HCT116 (cell line): ENCODE measurements at regions not wholly inside any gene's neighbourhood (a gene's known extent, or its start where the extent isn't known, plus 50 kb on each side); places are given as distances from the start of the nearest gene placed in this dataset.

ENCODE experiments used
- ATAC-seq: fragments of 200-7000 bp; cut with Tn5 transposase; 2 replicates; pipeline ENCODE4 v1.9.1; 2020; ENCODE audit warnings: mild to moderate bottlenecking, moderate library complexity
- BruUV-seq: library from RNA; stranded (reverse); fragments of 400-500 nt; replicated peaks from 2 replicates; lab custom pipeline; 2021; lab: Mats Ljungman, UMichigan
- CTCF ChIA-PET: fragments of 300-600 bp; sonication (Branson Sonifier 250); formaldehyde crosslinking; loops from one replicate; lab custom pipeline; 2021; ENCODE audit warnings: antibody characterized with exemption; lab: Charles Lee
- POLR2A ChIA-PET: fragments of 300-600, 350-600 bp; sonication (Branson Sonifier 250); formaldehyde crosslinking; loops from one replicate; lab custom pipeline; 2021; ENCODE audit warnings: antibody characterized with exemption; lab: Charles Lee
- RAD21 ChIA-PET, 2 experiments: fragments of 300-600 bp; sonication (Branson Sonifier 250); formaldehyde crosslinking; loops; one replicate each; lab custom pipeline; 2023; ENCODE audit warnings: low total read pairs in 2 of 2; ENCODE audit not compliant: uncharacterized antibody in 2 of 2, unreplicated experiment in 2 of 2, low non-redundant PET in 1 of 2; lab: Charles Lee
- DNase-seq: peaks from one replicate; pipeline ENCODE4 v3.0.0-alpha.2; 2010; ENCODE audit warnings: low read depth, low spot score
- H2AFZ ChIP-seq: fragments of 200-600 bp; shearing (Covaris generic), sonication (generic); 2 replicates; pipeline ENCODE4 v1.6.1; 2017; ENCODE audit warnings: low read depth, mixed run types, mixed read lengths, antibody characterized with exemption, low read length; ENCODE audit not compliant: poor library complexity, severe bottlenecking
- H3K27ac ChIP-seq: 2 replicates; pipeline ENCODE4 v1.5.1; 2012; ENCODE audit warnings: low read depth, low read length
- H3K27me3 ChIP-seq: fragments of 200-600 bp; sonication (generic); 2 replicates; pipeline ENCODE4 v1.6.1; 2016; ENCODE audit warnings: mixed run types, low read length, mixed read lengths; ENCODE audit not compliant: insufficient read depth
- H3K36me3 ChIP-seq, 2 experiments: fragments of 200-500 bp in 1 of 2; fragments of 200-600 bp in 1 of 2; sonication (Bioruptor generic) in 1 of 2; sonication (generic) in 1 of 2; 2 replicates each; pipeline versions ENCODE4 v1.5.1 to v1.6.1; 2014 to 2016; ENCODE audit warnings: low read length in 2 of 2, inconsistent platforms in 1 of 2, mixed read lengths in 1 of 2, mixed run types in 1 of 2; ENCODE audit not compliant: insufficient read depth in 2 of 2, control insufficient read depth in 1 of 2
- H3K4me1 ChIP-seq, 2 experiments: fragments of 200-600 bp in 1 of 2; sonication (generic) in 1 of 2; 2 replicates each; pipeline versions ENCODE4 v1.5.1 to v1.6.1; 2012 to 2017; ENCODE audit warnings: low read length in 2 of 2, inconsistent platforms in 1 of 2, mild to moderate bottlenecking in 1 of 2, mixed read lengths in 1 of 2, mixed run types in 1 of 2, moderate library complexity in 1 of 2; ENCODE audit not compliant: insufficient read depth in 2 of 2, control insufficient read depth in 1 of 2
- H3K4me2 ChIP-seq: fragments of 200-600 bp; sonication (generic); 2 replicates; pipeline ENCODE4 v1.6.1; 2017; ENCODE audit warnings: mixed run types, low read length, mixed read lengths
- H3K4me3 ChIP-seq, 2 experiments: fragments of 200-600 bp in 1 of 2; sonication (generic) in 1 of 2; replicated peaks in 1 of 2; 2 replicates each; pipeline ENCODE4 v1.5.1; 2011 to 2016; ENCODE audit warnings: low read length in 2 of 2, control low read depth in 1 of 2, low read depth in 1 of 2, mild to moderate bottlenecking in 1 of 2, mixed read lengths in 1 of 2, mixed run types in 1 of 2
- H3K79me2 ChIP-seq: fragments of 200-600 bp; sonication (generic); 2 replicates; pipeline ENCODE4 v1.6.1; 2017; ENCODE audit warnings: mild to moderate bottlenecking, mixed run types, low read length, moderate library complexity, mixed read lengths; ENCODE audit not compliant: insufficient read depth
- H3K9ac ChIP-seq: fragments of 200-600 bp; sonication (generic); 2 replicates; pipeline ENCODE4 v1.6.1; 2016; ENCODE audit warnings: low read length, mixed read lengths
- H3K9me2 ChIP-seq: fragments of 200-600 bp; sonication (generic), shearing (Covaris generic); 2 replicates; pipeline ENCODE4 v1.6.1; 2017; ENCODE audit warnings: mixed run types, mild to moderate bottlenecking, moderate library complexity; ENCODE audit not compliant: insufficient read depth
- H3K9me3 ChIP-seq, 2 experiments: fragments of 200-500 bp in 1 of 2; fragments of 200-600 bp in 1 of 2; sonication (Bioruptor generic) in 1 of 2; sonication (generic) in 1 of 2; 2 replicates each; pipeline ENCODE4 v1.6.1; 2014 to 2017; ENCODE audit warnings: low read length in 2 of 2, mixed read lengths in 2 of 2, inconsistent platforms in 1 of 2, low read depth in 1 of 2, mild to moderate bottlenecking in 1 of 2, mixed run types in 1 of 2, moderate library complexity in 1 of 2; ENCODE audit not compliant: control insufficient read depth in 1 of 2, insufficient read depth in 1 of 2
- H4K20me1 ChIP-seq: fragments of 200-600 bp; sonication (generic), shearing (Covaris generic); 2 replicates; pipeline ENCODE4 v1.6.1; 2017; ENCODE audit warnings: mixed run types, mild to moderate bottlenecking, moderate library complexity; ENCODE audit not compliant: insufficient read depth
- ATF3 ChIP-seq: IDR thresholded peaks from 2 replicates; pipeline ENCODE4 v1.6.1; 2012
- CBX3 ChIP-seq: IDR thresholded peaks from 2 replicates; pipeline ENCODE4 v1.6.1; 2012; ENCODE audit warnings: low read depth
- ELF1 ChIP-seq: IDR thresholded peaks from 2 replicates; pipeline ENCODE4 v1.6.1; 2012; ENCODE audit warnings: low read depth, borderline replicate concordance
- EZH2 ChIP-seq: fragments of 200-600 bp; sonication (generic); IDR thresholded peaks from 2 replicates; pipeline ENCODE4 v1.6.1; 2017; ENCODE audit warnings: antibody characterized with exemption, mixed run types
- FOSL1 ChIP-seq: IDR thresholded peaks from 2 replicates; pipeline ENCODE4 v1.6.1; 2012; ENCODE audit warnings: low read depth
- RAD21 ChIP-seq: IDR thresholded peaks from 2 replicates; pipeline ENCODE4 v1.6.1; 2012; ENCODE audit warnings: low read depth, mild to moderate bottlenecking
- ZFX ChIP-seq: fragments of 450-650 bp; IDR thresholded peaks from 2 replicates; pipeline ENCODE4 v1.6.1; 2017
- ZNF274 ChIP-seq: fragments of 200-500 bp; sonication (Bioruptor generic); IDR thresholded peaks from 2 replicates; pipeline ENCODE4 v1.6.1; 2014; ENCODE audit warnings: mild to moderate bottlenecking, low read depth, low read length, inconsistent platforms
- intact Hi-C: fragments of 100-400 bp; cut with micrococcal nuclease; formaldehyde crosslinking; loops from 2 replicates; pipeline ENCODE4 v1.10.0; 2022
- TF ChIP-seq, protein P1 (sequence below): IDR thresholded peaks from 2 replicates; pipeline ENCODE4 v1.6.1; 2012; ENCODE audit warnings: low read depth

DNA sequence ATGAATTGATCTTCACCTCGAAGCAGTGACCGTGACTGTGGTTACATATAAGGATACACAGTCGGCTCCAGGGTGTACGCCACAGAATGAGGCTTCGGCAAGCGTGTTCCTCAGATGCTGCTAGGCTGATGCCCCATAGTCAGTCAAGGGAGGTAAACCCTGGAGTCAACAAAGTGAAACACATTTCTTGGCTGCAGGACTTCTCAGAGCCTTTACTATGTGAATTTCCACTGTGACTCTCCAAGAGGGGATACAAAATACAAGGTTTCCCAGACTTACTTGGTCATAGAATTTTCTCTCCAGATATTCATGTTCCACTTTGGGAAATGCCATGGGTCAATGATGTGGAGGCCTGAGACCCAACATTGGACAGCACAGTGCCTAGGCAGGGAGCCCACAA, 260.6 kb downstream of the BCL11B start:
- POLR2A ChIA-PET: no interaction called here
- BruUV-seq: no TSS peak
- TF ChIP-seq ELF1 (no peak), ZFX (no peak), CBX3 (no peak), ZNF274 (no peak), EZH2 (no peak), ATF3 (no peak), FOSL1 (no peak), RAD21 (no peak)
- TF ChIP-seq, protein P1, sequence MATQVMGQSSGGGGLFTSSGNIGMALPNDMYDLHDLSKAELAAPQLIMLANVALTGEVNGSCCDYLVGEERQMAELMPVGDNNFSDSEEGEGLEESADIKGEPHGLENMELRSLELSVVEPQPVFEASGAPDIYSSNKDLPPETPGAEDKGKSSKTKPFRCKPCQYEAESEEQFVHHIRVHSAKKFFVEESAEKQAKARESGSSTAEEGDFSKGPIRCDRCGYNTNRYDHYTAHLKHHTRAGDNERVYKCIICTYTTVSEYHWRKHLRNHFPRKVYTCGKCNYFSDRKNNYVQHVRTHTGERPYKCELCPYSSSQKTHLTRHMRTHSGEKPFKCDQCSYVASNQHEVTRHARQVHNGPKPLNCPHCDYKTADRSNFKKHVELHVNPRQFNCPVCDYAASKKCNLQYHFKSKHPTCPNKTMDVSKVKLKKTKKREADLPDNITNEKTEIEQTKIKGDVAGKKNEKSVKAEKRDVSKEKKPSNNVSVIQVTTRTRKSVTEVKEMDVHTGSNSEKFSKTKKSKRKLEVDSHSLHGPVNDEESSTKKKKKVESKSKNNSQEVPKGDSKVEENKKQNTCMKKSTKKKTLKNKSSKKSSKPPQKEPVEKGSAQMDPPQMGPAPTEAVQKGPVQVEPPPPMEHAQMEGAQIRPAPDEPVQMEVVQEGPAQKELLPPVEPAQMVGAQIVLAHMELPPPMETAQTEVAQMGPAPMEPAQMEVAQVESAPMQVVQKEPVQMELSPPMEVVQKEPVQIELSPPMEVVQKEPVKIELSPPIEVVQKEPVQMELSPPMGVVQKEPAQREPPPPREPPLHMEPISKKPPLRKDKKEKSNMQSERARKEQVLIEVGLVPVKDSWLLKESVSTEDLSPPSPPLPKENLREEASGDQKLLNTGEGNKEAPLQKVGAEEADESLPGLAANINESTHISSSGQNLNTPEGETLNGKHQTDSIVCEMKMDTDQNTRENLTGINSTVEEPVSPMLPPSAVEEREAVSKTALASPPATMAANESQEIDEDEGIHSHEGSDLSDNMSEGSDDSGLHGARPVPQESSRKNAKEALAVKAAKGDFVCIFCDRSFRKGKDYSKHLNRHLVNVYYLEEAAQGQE: no peak

More for the DNA sequence above, 260.6 kb downstream of the BCL11B start:
- ATAC-seq (no peak), DNase-seq (no peak)
- Histone ChIP-seq H3K9me2 (no peaks in the 10 kb centered on the region), H3K79me2 (no peaks in the 10 kb centered on the region), H3K4me1 (no peaks in the 10 kb centered on the region), H2AFZ (no peak overlapping the region), H3K4me2 (no peak overlapping the region), H3K9me3 (no peaks in the 10 kb centered on the region), H3K27ac (no peak overlapping the region), H3K27me3 (no peaks in the 10 kb centered on the region), H3K36me3 (no peaks in the 10 kb centered on the region), H3K4me3 (no peak overlapping the region), H4K20me1 (no peaks in the 10 kb centered on the region), H3K9ac (no peak overlapping the region)
- intact Hi-C loops: no loop called here
- ChIA-PET RAD21 (no interaction called here), CTCF (no interaction called here)
